ENCODE measurements at regions not wholly inside any gene's neighbourhood (a gene's known extent, or its start where the extent isn't known, plus 50 kb on each side); places are given as distances from the start of the nearest gene placed in this dataset.

DNA sequence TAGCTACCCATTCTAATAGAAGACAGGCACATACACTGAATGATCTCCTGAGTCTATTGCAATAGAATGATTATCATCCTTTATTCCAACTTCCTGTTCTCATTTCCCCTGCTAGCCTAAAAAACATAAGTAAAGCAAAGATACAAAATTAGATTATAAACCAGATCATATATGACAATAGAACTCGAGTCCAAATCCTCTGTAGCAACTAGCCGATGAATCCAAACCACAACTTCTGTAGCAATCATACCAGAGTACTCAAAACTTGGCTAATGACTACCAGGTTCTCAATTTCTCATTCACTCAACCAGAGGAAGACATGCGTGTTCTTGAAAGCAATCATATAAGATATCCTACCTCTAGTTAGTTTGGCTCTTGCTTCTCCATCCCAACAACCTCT, 622.1 kb downstream of the PSAT1 start:
- DNase-seq (ENCODE audit: low read depth) = no peak
- no peak for TF ChIP-seq CTCF (IDR thresholded peaks at IDR 0.05; ENCODE audit: insufficient read depth, low read length, poor library complexity, severe bottlenecking)
- Histone ChIP-seq H3K36me3 (ENCODE audit: control insufficient read depth, insufficient read depth, low read length) (no peaks in the 10 kb centered on the region), H3K27me3 (ENCODE audit: control insufficient read depth, insufficient read depth, low read length) (no peaks in the 10 kb centered on the region), H3K4me3 (ENCODE audit: low read depth, low read length) (no peak overlapping the region)

GRCh38 chr9:78919701-78920100, 622.8 kb downstream of the PSAT1 start:
- no peaks in the 10 kb centered on the region for H3K36me3 ChIP-seq (ENCODE audit: control insufficient read depth, insufficient read depth, low read length)
- H3K4me3 ChIP-seq (ENCODE audit: low read depth, low read length) = no peak overlapping the region
- no peaks in the 10 kb centered on the region for H3K27me3 ChIP-seq (ENCODE audit: control insufficient read depth, insufficient read depth, low read length)
- no peak for DNase-seq (ENCODE audit: low read depth)
- TF ChIP-seq CTCF (IDR thresholded peaks at IDR 0.05; ENCODE audit: insufficient read depth, low read length, poor library complexity, severe bottlenecking) = no peak

DNA sequence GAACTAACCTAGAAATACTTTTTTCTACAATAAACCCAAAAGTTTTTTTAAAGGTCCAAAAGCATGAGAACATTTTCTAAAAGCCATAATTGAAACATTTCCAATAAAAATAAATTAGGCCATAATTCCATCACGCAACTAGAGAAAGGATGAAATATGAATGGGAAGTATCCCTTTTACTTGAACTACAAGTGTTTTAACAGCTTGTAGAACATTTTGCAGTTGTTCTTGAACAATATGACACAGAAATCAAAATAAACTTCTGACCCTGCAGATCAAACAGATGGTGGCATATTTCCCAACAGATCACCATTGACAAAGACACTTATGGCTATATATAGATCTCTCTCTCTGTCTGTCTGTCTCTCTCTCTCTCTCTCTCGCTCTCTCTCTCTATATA, 624.4 kb downstream of the PSAT1 start:
- no peak for DNase-seq (ENCODE audit: low read depth)
- Histone ChIP-seq H3K36me3 (ENCODE audit: control insufficient read depth, insufficient read depth, low read length) (no peaks in the 10 kb centered on the region), H3K27me3 (ENCODE audit: control insufficient read depth, insufficient read depth, low read length) (no peaks in the 10 kb centered on the region), H3K4me3 (ENCODE audit: low read depth, low read length) (no peak overlapping the region)
- no peak for TF ChIP-seq CTCF (IDR thresholded peaks at IDR 0.05; ENCODE audit: insufficient read depth, low read length, poor library complexity, severe bottlenecking)

DNA sequence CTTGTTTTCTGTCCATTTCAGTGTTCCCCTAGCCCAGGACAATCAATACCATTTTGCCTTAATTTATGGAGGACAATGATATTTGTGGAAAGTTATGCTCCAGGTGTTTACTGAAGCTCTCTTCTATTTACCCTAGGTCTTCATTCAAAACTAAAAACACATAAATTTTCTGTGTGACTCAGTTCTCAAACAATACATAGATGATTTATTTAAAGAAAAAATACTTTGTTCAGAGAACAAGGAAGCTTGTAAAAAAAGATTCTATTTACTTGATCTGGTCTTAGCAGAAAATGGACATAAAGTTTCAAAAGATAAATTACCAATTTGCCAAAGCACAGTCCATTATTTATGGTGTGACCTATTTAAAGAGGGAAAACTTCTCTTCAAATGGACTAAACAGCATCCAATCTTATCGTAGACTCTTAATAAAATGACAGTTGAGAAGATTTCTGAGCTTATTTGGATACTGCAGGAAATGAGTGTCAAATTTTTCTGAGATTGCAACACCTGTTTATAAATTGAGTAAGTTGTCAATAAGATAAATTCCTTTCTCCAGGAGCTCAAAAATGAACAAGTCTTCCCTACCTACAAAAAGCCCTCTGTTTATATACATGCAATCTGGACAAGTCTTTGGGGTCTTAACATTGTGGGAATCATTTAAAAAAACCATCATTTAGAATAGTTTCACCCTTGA, 627.2 kb downstream of the PSAT1 start:
- TF ChIP-seq CTCF (IDR thresholded peaks at IDR 0.05; ENCODE audit: insufficient read depth, low read length, poor library complexity, severe bottlenecking) = no peak
- no peak for DNase-seq (ENCODE audit: low read depth)
- Histone ChIP-seq H3K36me3 (ENCODE audit: control insufficient read depth, insufficient read depth, low read length) (no peaks in the 10 kb centered on the region), H3K27me3 (ENCODE audit: control insufficient read depth, insufficient read depth, low read length) (no peaks in the 10 kb centered on the region), H3K4me3 (ENCODE audit: low read depth, low read length) (no peak overlapping the region)

DNA sequence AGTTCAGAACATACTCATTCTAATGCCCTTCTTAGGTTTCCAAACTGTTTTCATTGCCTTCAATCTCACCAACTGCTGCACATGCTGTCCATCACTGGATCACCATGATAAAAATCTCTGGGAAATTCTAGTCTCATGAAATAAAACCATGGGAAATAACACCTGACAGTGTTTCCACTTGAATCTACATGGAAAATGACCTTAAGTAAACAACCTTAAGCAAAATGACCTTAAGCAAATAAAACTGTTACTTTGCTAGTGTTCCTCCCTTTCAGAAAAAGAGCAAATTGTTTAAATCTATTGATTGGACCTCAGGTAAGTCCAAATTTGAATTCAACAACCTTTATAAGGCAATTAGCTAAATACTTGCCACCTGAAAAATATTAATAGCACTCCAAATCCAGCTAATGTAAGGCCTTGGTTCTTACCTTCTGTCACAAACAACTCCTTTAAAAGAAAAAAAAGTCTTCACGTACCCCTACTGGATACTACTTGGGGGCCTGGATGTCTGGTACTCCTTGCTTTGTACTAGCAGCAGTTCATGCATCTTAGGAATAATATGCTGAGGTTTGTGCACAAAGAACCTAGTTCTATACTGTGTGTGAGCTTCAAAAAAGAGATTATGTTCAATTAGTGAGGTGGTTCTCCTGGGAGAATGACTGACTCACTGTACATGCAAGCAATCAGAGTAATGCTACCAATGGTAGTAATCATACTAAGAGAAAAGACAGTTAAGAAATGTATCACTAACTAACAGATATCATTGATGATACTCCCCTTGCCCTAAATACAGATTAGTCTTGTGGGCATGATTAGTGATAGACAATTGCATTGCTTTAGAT, 630.4 kb downstream of the PSAT1 start:
- H3K36me3 ChIP-seq (ENCODE audit: control insufficient read depth, insufficient read depth, low read length) = no peaks in the 10 kb centered on the region
- no peaks in the 10 kb centered on the region for H3K27me3 ChIP-seq (ENCODE audit: control insufficient read depth, insufficient read depth, low read length)
- TF ChIP-seq CTCF (IDR thresholded peaks at IDR 0.05; ENCODE audit: insufficient read depth, low read length, poor library complexity, severe bottlenecking) = no peak
- no peak overlapping the region for H3K4me3 ChIP-seq (ENCODE audit: low read depth, low read length)
- no peak for DNase-seq (ENCODE audit: low read depth)
